Caco-2 (cell line): ENCODE measurements at regions not wholly inside any gene's neighbourhood (a gene's known extent, or its start where the extent isn't known, plus 50 kb on each side); places are given as distances from the start of the nearest gene placed in this dataset.

ENCODE experiments used
- BruUV-seq: library from RNA; stranded (reverse); fragments of 400-500 nt; replicated peaks from 2 replicates; lab custom pipeline; 2021; lab: Mats Ljungman, UMichigan
- CTCF ChIA-PET: fragments of 300-600 bp; sonication (Branson Sonifier 250); formaldehyde crosslinking; loops from one replicate; lab custom pipeline; 2022; ENCODE audit warnings: antibody characterized with exemption; lab: Charles Lee
- POLR2A ChIA-PET: fragments of 300-600 bp; sonication (Branson Sonifier 250); formaldehyde crosslinking; loops from one replicate; lab custom pipeline; 2022; ENCODE audit warnings: antibody characterized with exemption; lab: Charles Lee
- DNase-seq, 2 experiments: peaks; one replicate each; pipeline versions ENCODE4 v3.0.0 to v3.0.0-alpha.2; 2020 to 2022
- H3K27me3 ChIP-seq: replicated peaks from 2 replicates; pipeline ENCODE4 v1.6.0; 2011; ENCODE audit warnings: low read length; ENCODE audit not compliant: control insufficient read depth, insufficient read depth
- H3K36me3 ChIP-seq: 2 replicates; pipeline ENCODE4 v1.5.1; 2011; ENCODE audit warnings: low read length; ENCODE audit not compliant: control insufficient read depth, insufficient read depth
- H3K4me1 ChIP-seq: fragments of 250-450 bp; sonication (Bioruptor Pico); 2 replicates; pipeline ENCODE4 v1.5.1; 2020; ENCODE audit warnings: mild to moderate bottlenecking
- H3K4me3 ChIP-seq: 2 replicates; pipeline ENCODE4 v1.5.1; 2011; ENCODE audit warnings: low read depth, mild to moderate bottlenecking, control low read depth, low read length
- H3K9me3 ChIP-seq: fragments of 250-450 bp; sonication (Bioruptor Pico); 2 replicates; pipeline ENCODE4 v1.5.1; 2020; ENCODE audit warnings: mild to moderate bottlenecking, moderate library complexity
- H3K27ac Mint-ChIP-seq: one replicate; pipeline ENCODE4 v1.8.0; 2022; ENCODE audit warnings: mixed read lengths; ENCODE audit not compliant: unreplicated experiment
- H3K27me3 Mint-ChIP-seq: one replicate; pipeline ENCODE4 v1.8.0; 2022; ENCODE audit warnings: mixed read lengths; ENCODE audit not compliant: insufficient read depth, unreplicated experiment
- H3K36me3 Mint-ChIP-seq: one replicate; pipeline ENCODE4 v1.8.0; 2022; ENCODE audit warnings: mild to moderate bottlenecking, mixed read lengths; ENCODE audit not compliant: insufficient read depth, unreplicated experiment
- H3K4me1 Mint-ChIP-seq: one replicate; pipeline ENCODE4 v1.8.0; 2022; ENCODE audit warnings: low read depth, mixed read lengths; ENCODE audit not compliant: unreplicated experiment
- H3K4me3 Mint-ChIP-seq: one replicate; pipeline ENCODE4 v1.8.0; 2022; ENCODE audit warnings: mild to moderate bottlenecking, moderate library complexity, mixed read lengths; ENCODE audit not compliant: unreplicated experiment
- H3K9me3 Mint-ChIP-seq: one replicate; pipeline ENCODE4 v1.8.0; 2022; ENCODE audit warnings: mixed read lengths; ENCODE audit not compliant: unreplicated experiment
- CTCF ChIP-seq, 2 experiments: fragments of 200-600 bp in 1 of 2; IDR thresholded peaks; 1 replicate in 1 of 2; 2 replicates in 1 of 2; pipeline versions ENCODE4 v1.5.1 to v1.8.0; 2011 to 2022; ENCODE audit warnings: antibody characterized with exemption in 1 of 2, control low read depth in 1 of 2, inconsistent platforms in 1 of 2, low read depth in 1 of 2, low read length in 1 of 2, mild to moderate bottlenecking in 1 of 2, moderate library complexity in 1 of 2; ENCODE audit not compliant: insufficient read depth in 1 of 2, severe bottlenecking in 1 of 2, unreplicated experiment in 1 of 2
- intact Hi-C: fragments of 100-400 bp; cut with micrococcal nuclease; formaldehyde crosslinking; loops from one replicate; pipeline ENCODE4 v1.10.0; 2022; ENCODE audit not compliant: unreplicated experiment

DNA sequence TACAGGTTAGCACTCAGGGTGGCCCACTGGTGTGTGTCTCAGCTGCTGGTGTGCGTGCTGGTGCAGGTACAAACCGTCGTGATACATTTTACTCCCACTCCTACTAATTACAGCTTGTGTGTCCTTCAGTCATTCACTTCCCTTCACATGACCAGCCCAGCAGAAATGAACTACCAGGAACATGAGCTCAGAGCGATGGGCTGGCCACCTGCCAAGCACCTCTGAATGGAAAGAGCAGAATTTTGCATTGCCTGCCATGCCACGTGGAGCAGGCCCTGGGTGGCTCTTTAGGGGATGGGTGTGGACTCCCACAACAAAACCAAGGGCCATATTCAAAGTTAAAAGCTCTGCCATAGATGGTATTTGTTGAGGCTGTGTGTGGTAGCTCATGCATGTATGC is 58.9 kb upstream of the PGM2 start:
- CTCF ChIA-PET = interaction anchor here (0.6 kb wide), 2 partner anchors 193 to 201 kb away, joined by 3 to 6 read pairs; partner anchors contain the start of gene PTTG2
- no peaks in the 10 kb centered on the region for H3K27me3 ChIP-seq
- POLR2A ChIA-PET = no interaction called here
- H3K4me3 ChIP-seq = no peak overlapping the region
- H3K27ac Mint-ChIP-seq = no peak overlapping the region
- H3K36me3 ChIP-seq = no peaks in the 10 kb centered on the region
- H3K4me1 ChIP-seq = no peaks in the 10 kb centered on the region; the same call in 1 of the 2 replicates
- H3K4me1 Mint-ChIP-seq = no peaks in the 10 kb centered on the region
- TF ChIP-seq CTCF (IDR thresholded peaks at IDR 0.05; ENCODE audit: insufficient read depth in 1 of 2, low read depth in 1 of 2, low read length in 1 of 2, severe bottlenecking in 1 of 2, unreplicated experiment in 1 of 2) = no peak
- no peak for DNase-seq
- no peaks in the 10 kb centered on the region for H3K36me3 Mint-ChIP-seq
- H3K27me3 Mint-ChIP-seq = no peaks in the 10 kb centered on the region
- H3K9me3 ChIP-seq = no peaks in the 10 kb centered on the region
- H3K4me3 Mint-ChIP-seq = no peak overlapping the region
- no TSS peak for BruUV-seq
- intact Hi-C loops = no loop called here
- no peaks in the 10 kb centered on the region for H3K9me3 Mint-ChIP-seq

- Histone ChIP-seq H3K9me3 (no peaks in the 10 kb centered on the region), H3K27me3 (no peaks in the 10 kb centered on the region), H3K4me1 (no peaks in the 10 kb centered on the region; the same call in 1 of the 2 replicates), H3K36me3 (no peaks in the 10 kb centered on the region), H3K4me3 (no peak overlapping the region)
- H3K4me3 Mint-ChIP-seq = no peak overlapping the region
- TF ChIP-seq CTCF (IDR thresholded peaks at IDR 0.05; ENCODE audit: insufficient read depth in 1 of 2, low read depth in 1 of 2, low read length in 1 of 2, severe bottlenecking in 1 of 2, unreplicated experiment in 1 of 2) = no peak
- intact Hi-C loops = no loop called here
- H3K9me3 Mint-ChIP-seq = no peaks in the 10 kb centered on the region
- H3K27ac Mint-ChIP-seq = no peak overlapping the region
- H3K4me1 Mint-ChIP-seq = no peaks in the 10 kb centered on the region
- no peaks in the 10 kb centered on the region for H3K27me3 Mint-ChIP-seq
- BruUV-seq = no TSS peak
- no peak for DNase-seq
- H3K36me3 Mint-ChIP-seq = no peaks in the 10 kb centered on the region
- CTCF ChIA-PET = no interaction called here
- POLR2A ChIA-PET = no interaction called here
Measured at GRCh38 chr4:37767019-37767418, 59.5 kb upstream of the PGM2 start.

DNA sequence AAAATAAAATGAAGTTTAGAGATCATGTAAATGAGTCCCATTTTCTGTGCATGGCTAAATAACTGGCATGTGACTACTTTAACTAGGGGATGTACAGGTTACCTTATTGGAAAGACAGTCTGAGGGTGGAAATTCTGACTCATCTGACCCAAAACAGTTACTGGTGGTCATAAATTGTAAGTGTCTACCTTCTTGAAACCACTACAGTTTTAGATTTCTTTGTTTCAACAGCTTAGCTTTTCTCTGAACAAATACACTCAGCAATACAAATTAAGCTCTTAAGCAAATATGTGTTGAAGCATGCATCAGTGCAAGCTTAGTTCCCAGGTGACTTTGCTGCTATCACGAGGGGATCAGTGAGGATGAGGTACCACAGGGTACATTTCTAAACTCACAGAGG is 60.7 kb upstream of the PGM2 start:
- BruUV-seq = no TSS peak
- POLR2A ChIA-PET = no interaction called here
- CTCF ChIA-PET = interaction anchor here (0.7 kb wide), 1 partner anchor 24 kb away, joined by 3 read pairs; no protein-coding TSS in a partner anchor

More for the DNA sequence above, 60.7 kb upstream of the PGM2 start:
- Histone ChIP-seq H3K27me3 (no peaks in the 10 kb centered on the region), H3K4me1 (no peaks in the 10 kb centered on the region; the same call in 1 of the 2 replicates), H3K36me3 (no peaks in the 10 kb centered on the region), H3K4me3 (no peak overlapping the region), H3K9me3 (no peaks in the 10 kb centered on the region)
- no peaks in the 10 kb centered on the region for H3K36me3 Mint-ChIP-seq
- H3K27ac Mint-ChIP-seq = no peak overlapping the region
- DNase-seq = peak in 1 of 2 experiments; percentile 29
- TF ChIP-seq CTCF (IDR thresholded peaks at IDR 0.05; ENCODE audit: insufficient read depth in 1 of 2, low read depth in 1 of 2, low read length in 1 of 2, severe bottlenecking in 1 of 2, unreplicated experiment in 1 of 2) = no peak
- H3K4me1 Mint-ChIP-seq = no peaks in the 10 kb centered on the region
- no peak overlapping the region for H3K4me3 Mint-ChIP-seq
- intact Hi-C loops = no loop called here
- no peaks in the 10 kb centered on the region for H3K9me3 Mint-ChIP-seq
- no peaks in the 10 kb centered on the region for H3K27me3 Mint-ChIP-seq
